ENCODE measurements at regions not wholly inside any gene's neighbourhood (a gene's known extent, or its start where the extent isn't known, plus 50 kb on each side); places are given as distances from the start of the nearest gene placed in this dataset.

DNA sequence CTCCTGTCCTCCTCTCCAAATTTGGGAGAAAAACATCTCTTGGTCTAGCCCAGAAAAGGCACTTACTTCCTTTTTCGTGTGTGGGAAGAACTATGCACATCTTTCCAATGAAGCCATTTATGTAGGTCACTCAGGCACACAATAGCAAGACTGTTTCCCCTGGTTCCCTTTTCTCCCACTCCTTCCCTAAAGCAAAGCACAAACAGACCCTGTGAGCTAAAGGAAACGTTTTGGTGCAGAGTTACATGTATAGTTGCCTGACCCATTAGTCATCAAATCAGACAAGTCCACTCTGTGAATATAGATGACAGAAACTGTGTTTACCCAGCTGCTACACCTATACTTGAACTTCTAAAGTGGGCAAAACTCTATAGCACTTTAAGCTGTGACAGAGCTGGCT is 474.6 kb downstream of the COL12A1 start (continued):
- TF ChIP-seq REST (IDR thresholded peaks at IDR 0.05; ENCODE audit: unreplicated experiment) (no peak), ZNF331 (CRISPR knock-in tag; IDR thresholded peaks at IDR 0.05; ENCODE audit: low read depth) (no peak), POLR2AphosphoS5 (IDR thresholded peaks at IDR 0.05; ENCODE audit: low read depth) (no peak), STAT1 (IDR thresholded peaks at IDR 0.05; ENCODE audit: unreplicated experiment) (no peak)

GRCh38 chr6:74720923-74721322 is 484.9 kb downstream of the COL12A1 start:
- H3K9me3 Mint-ChIP-seq = no peaks in the 10 kb centered on the region
- peaks cover 4% of the 10 kb centered on the region for H3K27me3 Mint-ChIP-seq (ENCODE audit: insufficient read depth, low read depth, poor library complexity)
- H3K27ac Mint-ChIP-seq = no peak overlapping the region
- H3K27ac ChIP-seq (ENCODE audit: low read depth) = no peak overlapping the region
- no peaks in the 10 kb centered on the region for H4K20me1 ChIP-seq (replicated peaks; ENCODE audit: insufficient read depth)
- ATAC-seq = no peak
- 0 out of 2 replicates have a peak, but pooled peaks cover 4% of the 10 kb centered on the region for H3K9me2 ChIP-seq (ENCODE audit: insufficient read depth)
- H3K4me3 ChIP-seq = no peak overlapping the region
- no peaks in the 10 kb centered on the region for H3K4me1 Mint-ChIP-seq
- no peaks in the 10 kb centered on the region for H3K36me3 ChIP-seq (ENCODE audit: insufficient read depth)
- H3K4me3 Mint-ChIP-seq = no peak overlapping the region
- DNase-seq (ENCODE audit: low spot score) = no peak
- no peaks in the 10 kb centered on the region for H3K27me3 ChIP-seq (ENCODE audit: insufficient read depth)
- H3K79me2 ChIP-seq (replicated peaks; ENCODE audit: insufficient read depth) = no peaks in the 10 kb centered on the region
- H3K4me1 ChIP-seq (ENCODE audit: insufficient read depth) = no peaks in the 10 kb centered on the region
- H3F3A ChIP-seq (replicated peaks; ENCODE audit: low read depth) = no peaks in the 10 kb centered on the region
- H3K36me3 Mint-ChIP-seq (ENCODE audit: low read depth) = no peaks in the 10 kb centered on the region
- H3K4me2 ChIP-seq = no peak overlapping the region
- H2AFZ ChIP-seq = no peak overlapping the region
- TF ChIP-seq ETS1 (IDR thresholded peaks at IDR 0.05) (no peak), CREB1 (CRISPR knock-in tag; IDR thresholded peaks at IDR 0.05; ENCODE audit: low read depth) (no peak), CTCF (conservative IDR thresholded peaks at IDR 0.05; ENCODE audit: low read depth in 2 of 2) (no peak), ZNF114 (CRISPR knock-in tag; IDR thresholded peaks at IDR 0.05) (no peak), NANOG (IDR thresholded peaks at IDR 0.05; ENCODE audit: borderline replicate concordance) (no peak), EZH2phosphoT487 (IDR thresholded peaks at IDR 0.05; ENCODE audit: unreplicated experiment) (no peak), ZNF331 (CRISPR knock-in tag; IDR thresholded peaks at IDR 0.05; ENCODE audit: low read depth) (no peak), JUNB (IDR thresholded peaks at IDR 0.05; ENCODE audit: unreplicated experiment) (no peak), STAT1 (IDR thresholded peaks at IDR 0.05; ENCODE audit: unreplicated experiment) (no peak)
- TF ChIP-seq, protein P1, sequence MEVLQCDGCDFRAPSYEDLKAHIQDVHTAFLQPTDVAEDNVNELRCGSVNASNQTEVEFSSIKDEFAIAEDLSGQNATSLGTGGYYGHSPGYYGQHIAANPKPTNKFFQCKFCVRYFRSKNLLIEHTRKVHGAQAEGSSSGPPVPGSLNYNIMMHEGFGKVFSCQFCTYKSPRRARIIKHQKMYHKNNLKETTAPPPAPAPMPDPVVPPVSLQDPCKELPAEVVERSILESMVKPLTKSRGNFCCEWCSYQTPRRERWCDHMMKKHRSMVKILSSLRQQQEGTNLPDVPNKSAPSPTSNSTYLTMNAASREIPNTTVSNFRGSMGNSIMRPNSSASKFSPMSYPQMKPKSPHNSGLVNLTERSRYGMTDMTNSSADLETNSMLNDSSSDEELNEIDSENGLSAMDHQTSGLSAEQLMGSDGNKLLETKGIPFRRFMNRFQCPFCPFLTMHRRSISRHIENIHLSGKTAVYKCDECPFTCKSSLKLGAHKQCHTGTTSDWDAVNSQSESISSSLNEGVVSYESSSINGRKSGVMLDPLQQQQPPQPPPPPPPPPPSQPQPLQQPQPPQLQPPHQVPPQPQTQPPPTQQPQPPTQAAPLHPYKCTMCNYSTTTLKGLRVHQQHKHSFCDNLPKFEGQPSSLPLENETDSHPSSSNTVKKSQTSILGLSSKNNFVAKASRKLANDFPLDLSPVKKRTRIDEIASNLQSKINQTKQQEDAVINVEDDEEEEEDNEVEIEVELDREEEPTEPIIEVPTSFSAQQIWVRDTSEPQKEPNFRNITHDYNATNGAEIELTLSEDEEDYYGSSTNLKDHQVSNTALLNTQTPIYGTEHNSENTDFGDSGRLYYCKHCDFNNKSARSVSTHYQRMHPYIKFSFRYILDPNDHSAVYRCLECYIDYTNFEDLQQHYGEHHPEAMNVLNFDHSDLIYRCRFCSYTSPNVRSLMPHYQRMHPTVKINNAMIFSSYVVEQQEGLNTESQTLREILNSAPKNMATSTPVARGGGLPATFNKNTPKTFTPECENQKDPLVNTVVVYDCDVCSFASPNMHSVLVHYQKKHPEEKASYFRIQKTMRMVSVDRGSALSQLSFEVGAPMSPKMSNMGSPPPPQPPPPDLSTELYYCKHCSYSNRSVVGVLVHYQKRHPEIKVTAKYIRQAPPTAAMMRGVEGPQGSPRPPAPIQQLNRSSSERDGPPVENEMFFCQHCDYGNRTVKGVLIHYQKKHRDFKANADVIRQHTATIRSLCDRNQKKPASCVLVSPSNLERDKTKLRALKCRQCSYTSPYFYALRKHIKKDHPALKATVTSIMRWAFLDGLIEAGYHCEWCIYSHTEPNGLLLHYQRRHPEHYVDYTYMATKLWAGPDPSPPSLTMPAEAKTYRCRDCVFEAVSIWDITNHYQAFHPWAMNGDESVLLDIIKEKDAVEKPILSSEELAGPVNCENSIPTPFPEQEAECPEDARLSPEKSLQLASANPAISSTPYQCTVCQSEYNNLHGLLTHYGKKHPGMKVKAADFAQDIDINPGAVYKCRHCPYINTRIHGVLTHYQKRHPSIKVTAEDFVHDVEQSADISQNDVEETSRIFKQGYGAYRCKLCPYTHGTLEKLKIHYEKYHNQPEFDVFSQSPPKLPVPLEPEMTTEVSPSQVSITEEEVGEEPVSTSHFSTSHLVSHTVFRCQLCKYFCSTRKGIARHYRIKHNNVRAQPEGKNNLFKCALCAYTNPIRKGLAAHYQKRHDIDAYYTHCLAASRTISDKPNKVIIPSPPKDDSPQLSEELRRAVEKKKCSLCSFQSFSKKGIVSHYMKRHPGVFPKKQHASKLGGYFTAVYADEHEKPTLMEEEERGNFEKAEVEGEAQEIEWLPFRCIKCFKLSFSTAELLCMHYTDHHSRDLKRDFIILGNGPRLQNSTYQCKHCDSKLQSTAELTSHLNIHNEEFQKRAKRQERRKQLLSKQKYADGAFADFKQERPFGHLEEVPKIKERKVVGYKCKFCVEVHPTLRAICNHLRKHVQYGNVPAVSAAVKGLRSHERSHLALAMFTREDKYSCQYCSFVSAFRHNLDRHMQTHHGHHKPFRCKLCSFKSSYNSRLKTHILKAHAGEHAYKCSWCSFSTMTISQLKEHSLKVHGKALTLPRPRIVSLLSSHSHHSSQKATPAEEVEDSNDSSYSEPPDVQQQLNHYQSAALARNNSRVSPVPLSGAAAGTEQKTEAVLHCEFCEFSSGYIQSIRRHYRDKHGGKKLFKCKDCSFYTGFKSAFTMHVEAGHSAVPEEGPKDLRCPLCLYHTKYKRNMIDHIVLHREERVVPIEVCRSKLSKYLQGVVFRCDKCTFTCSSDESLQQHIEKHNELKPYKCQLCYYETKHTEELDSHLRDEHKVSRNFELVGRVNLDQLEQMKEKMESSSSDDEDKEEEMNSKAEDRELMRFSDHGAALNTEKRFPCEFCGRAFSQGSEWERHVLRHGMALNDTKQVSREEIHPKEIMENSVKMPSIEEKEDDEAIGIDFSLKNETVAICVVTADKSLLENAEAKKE (CRISPR knock-in tag; IDR thresholded peaks at IDR 0.05) = no peak

Measured in GM23338 (cell line).